MM.1S (cell line): ENCODE measurements at regions not wholly inside any gene's neighbourhood (a gene's known extent, or its start where the extent isn't known, plus 50 kb on each side); places are given as distances from the start of the nearest gene placed in this dataset.

Source experiments
- EZH2phosphoT487 ChIP-seq: fragments of 300-600 bp; sonication (generic); IDR thresholded peaks from 2 replicates; pipeline ENCODE4 v1.6.1; 2018; ENCODE audit warnings: antibody characterized with exemption, low read length
- TF ChIP-seq, protein P1 (sequence below): fragments of 300-600 bp; sonication (generic); IDR thresholded peaks from 2 replicates; pipeline ENCODE4 v1.5.1; 2016; ENCODE audit warnings: antibody characterized with exemption, low read length, mixed read lengths

DNA sequence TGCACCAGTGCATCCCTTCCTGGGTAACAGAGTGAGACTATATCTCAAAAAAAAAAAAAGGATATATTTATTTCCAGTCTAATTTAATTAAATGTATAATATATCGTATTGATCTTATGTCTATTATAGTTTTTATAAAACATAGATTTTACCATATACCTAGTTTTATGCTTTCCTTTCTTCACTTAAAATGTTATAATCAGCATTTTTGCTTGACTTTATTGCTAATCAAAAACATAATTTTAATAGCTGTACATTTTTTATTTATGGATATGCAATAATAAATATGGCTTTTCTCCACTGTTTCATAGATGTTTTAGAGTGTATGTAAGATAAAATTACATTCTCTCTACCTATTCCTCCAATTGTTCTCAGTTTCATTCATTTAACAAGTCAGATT is 958.0 kb downstream of the EPHA4 start:
- TF ChIP-seq, protein P1, sequence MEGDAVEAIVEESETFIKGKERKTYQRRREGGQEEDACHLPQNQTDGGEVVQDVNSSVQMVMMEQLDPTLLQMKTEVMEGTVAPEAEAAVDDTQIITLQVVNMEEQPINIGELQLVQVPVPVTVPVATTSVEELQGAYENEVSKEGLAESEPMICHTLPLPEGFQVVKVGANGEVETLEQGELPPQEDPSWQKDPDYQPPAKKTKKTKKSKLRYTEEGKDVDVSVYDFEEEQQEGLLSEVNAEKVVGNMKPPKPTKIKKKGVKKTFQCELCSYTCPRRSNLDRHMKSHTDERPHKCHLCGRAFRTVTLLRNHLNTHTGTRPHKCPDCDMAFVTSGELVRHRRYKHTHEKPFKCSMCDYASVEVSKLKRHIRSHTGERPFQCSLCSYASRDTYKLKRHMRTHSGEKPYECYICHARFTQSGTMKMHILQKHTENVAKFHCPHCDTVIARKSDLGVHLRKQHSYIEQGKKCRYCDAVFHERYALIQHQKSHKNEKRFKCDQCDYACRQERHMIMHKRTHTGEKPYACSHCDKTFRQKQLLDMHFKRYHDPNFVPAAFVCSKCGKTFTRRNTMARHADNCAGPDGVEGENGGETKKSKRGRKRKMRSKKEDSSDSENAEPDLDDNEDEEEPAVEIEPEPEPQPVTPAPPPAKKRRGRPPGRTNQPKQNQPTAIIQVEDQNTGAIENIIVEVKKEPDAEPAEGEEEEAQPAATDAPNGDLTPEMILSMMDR = no peak
- TF ChIP-seq EZH2phosphoT487 = no peak
